IMR-90 (cell line): ENCODE measurements at regions not wholly inside any gene's neighbourhood (a gene's known extent, or its start where the extent isn't known, plus 50 kb on each side); places are given as distances from the start of the nearest gene placed in this dataset.

Experiments used
- ATAC-seq: fragments of 200-7000 bp; cut with Tn5 transposase; 2 replicates; pipeline ENCODE4 v1.9.1; 2020; ENCODE audit warnings: low read depth, mild to moderate bottlenecking, moderate library complexity
- BruUV-seq: library from RNA; stranded (reverse); fragments of 400-500 nt; replicated peaks from 2 replicates; lab custom pipeline; 2021; lab: Mats Ljungman, UMichigan
- CTCF ChIA-PET: fragments of 300-600 bp; formaldehyde crosslinking; extraction: SDS; loops from one replicate; lab custom pipeline; 2021; ENCODE audit warnings: antibody characterized with exemption; lab: Yijun Ruan, JAX
- POLR2A ChIA-PET: fragments of 300-600 bp; sonication (Branson Sonifier 250); formaldehyde crosslinking; loops from one replicate; lab custom pipeline; 2022; ENCODE audit warnings: antibody characterized with exemption; ENCODE audit not compliant: unreplicated experiment; lab: Charles Lee
- DNase-seq: peaks from one replicate; pipeline ENCODE4 v3.0.0; 2013
- H2AFZ ChIP-seq: replicated peaks from 2 replicates; pipeline ENCODE3; 2013; ENCODE audit warnings: low read length, mild to moderate bottlenecking; ENCODE audit not compliant: poor library complexity
- H2AK5ac ChIP-seq: 2 replicates; pipeline ENCODE4 v1.6.1; 2013; ENCODE audit warnings: low read depth, low read length, inconsistent platforms
- H2AK9ac ChIP-seq: replicated peaks from 2 replicates; pipeline ENCODE3; 2013; ENCODE audit warnings: mild to moderate bottlenecking, low read depth, low read length, moderate library complexity; ENCODE audit not compliant: poor library complexity
- H2BK120ac ChIP-seq: 2 replicates; pipeline ENCODE4 v1.6.1; 2013; ENCODE audit warnings: low read depth, low read length, inconsistent platforms
- H2BK15ac ChIP-seq: 3 replicates; pipeline ENCODE4 v1.6.1; 2013; ENCODE audit warnings: low read depth, low read length, inconsistent platforms
- H2BK20ac ChIP-seq: 2 replicates; pipeline ENCODE4 v1.6.1; 2013; ENCODE audit warnings: low read depth, mild to moderate bottlenecking, inconsistent platforms, low read length, moderate library complexity
- H2BK5ac ChIP-seq: 2 replicates; pipeline ENCODE4 v1.6.1; 2013; ENCODE audit warnings: mild to moderate bottlenecking, low read depth, low read length, inconsistent platforms; ENCODE audit not compliant: poor library complexity, severe bottlenecking
- H3K14ac ChIP-seq: replicated peaks from 2 replicates; pipeline ENCODE4 v1.6.1; 2013; ENCODE audit warnings: low read depth, low read length, inconsistent platforms
- H3K18ac ChIP-seq: 2 replicates; pipeline ENCODE4 v1.6.1; 2013; ENCODE audit warnings: low read depth, low read length, control low read depth
- H3K23ac ChIP-seq: 2 replicates; pipeline ENCODE4 v1.6.1; 2013; ENCODE audit warnings: low read depth, low read length, inconsistent platforms
- H3K27ac ChIP-seq: 2 replicates; pipeline ENCODE4 v1.5.1; 2013; ENCODE audit warnings: mild to moderate bottlenecking, control low read depth, low read length; ENCODE audit not compliant: insufficient read depth
- H3K27me3 ChIP-seq: 2 replicates; pipeline ENCODE4 v1.6.1; 2013; ENCODE audit warnings: low read length; ENCODE audit not compliant: control insufficient read depth, insufficient read depth
- H3K36me3 ChIP-seq: 2 replicates; pipeline ENCODE4 v1.6.1; 2013; ENCODE audit warnings: low read length, mixed read lengths; ENCODE audit not compliant: control insufficient read depth, insufficient read depth
- H3K4ac ChIP-seq: 2 replicates; pipeline ENCODE4 v1.6.1; 2013; ENCODE audit warnings: low read depth, low read length, inconsistent platforms
- H3K4me1 ChIP-seq: 2 replicates; pipeline ENCODE4 v1.6.1; 2013; ENCODE audit warnings: low read length, mixed read lengths; ENCODE audit not compliant: control insufficient read depth, insufficient read depth
- H3K4me2 ChIP-seq: 2 replicates; pipeline ENCODE4 v1.6.1; 2013; ENCODE audit warnings: low read depth, mild to moderate bottlenecking, control low read depth, low read length, moderate library complexity
- H3K4me3 ChIP-seq: 2 replicates; pipeline ENCODE4 v1.5.1; 2013; ENCODE audit warnings: low read depth, mild to moderate bottlenecking, control low read depth, low read length, moderate library complexity; ENCODE audit not compliant: insufficient read depth
- H3K56ac ChIP-seq: 2 replicates; pipeline ENCODE4 v1.6.1; 2013; ENCODE audit warnings: low read length, inconsistent platforms; ENCODE audit not compliant: insufficient read depth; ENCODE audit errors: extremely low read depth
- H3K79me1 ChIP-seq, 2 experiments: 2 replicates each; pipeline ENCODE4 v1.6.1; 2013; ENCODE audit warnings: low read length in 2 of 2, inconsistent platforms in 1 of 2, low read depth in 1 of 2
- H3K9ac ChIP-seq: 2 replicates; pipeline ENCODE4 v1.6.1; 2013; ENCODE audit warnings: low read depth, low read length, control low read depth
- H3K9me1 ChIP-seq: 2 replicates; pipeline ENCODE4 v1.6.1; 2013; ENCODE audit warnings: low read length, inconsistent platforms; ENCODE audit not compliant: insufficient read depth
- H3K9me3 ChIP-seq: 2 replicates; pipeline ENCODE4 v1.6.1; 2013; ENCODE audit warnings: low read length; ENCODE audit not compliant: control insufficient read depth, insufficient read depth
- H4K20me1 ChIP-seq: 2 replicates; pipeline ENCODE4 v1.6.1; 2013; ENCODE audit warnings: low read length, inconsistent platforms; ENCODE audit not compliant: insufficient read depth
- H4K5ac ChIP-seq: 2 replicates; pipeline ENCODE4 v1.6.1; 2013; ENCODE audit warnings: mild to moderate bottlenecking, low read depth, low read length, control low read depth
- H4K8ac ChIP-seq, 2 experiments: 2 replicates each; pipeline ENCODE4 v1.6.1; 2013; ENCODE audit warnings: low read depth in 2 of 2, low read length in 2 of 2, control low read depth in 1 of 2, inconsistent platforms in 1 of 2
- H4K91ac ChIP-seq: 2 replicates; pipeline ENCODE4 v1.6.1; 2013; ENCODE audit warnings: low read depth, low read length, inconsistent platforms; ENCODE audit not compliant: insufficient read depth
- BHLHE40 ChIP-seq: fragments of 150-350 bp; IDR thresholded peaks from 2 replicates; pipeline ENCODE4 v1.6.1; 2016; ENCODE audit warnings: mild to moderate bottlenecking, low read depth, low read length
- CHD1 ChIP-seq: IDR thresholded peaks from 2 replicates; pipeline ENCODE4 v1.6.1; 2012; ENCODE audit warnings: low read depth, low read length, improper control_type of control experiment
- FOS ChIP-seq: fragments of 150-350 bp; IDR thresholded peaks from 2 replicates; pipeline ENCODE4 v1.6.1; 2016; ENCODE audit warnings: low read depth, low read length
- MAFK ChIP-seq: IDR thresholded peaks from 2 replicates; pipeline ENCODE4 v1.6.1; 2012; ENCODE audit warnings: low read depth, low read length, improper control_type of control experiment
- RAD21 ChIP-seq: IDR thresholded peaks from 2 replicates; pipeline ENCODE4 v1.6.1; 2012; ENCODE audit warnings: low read length, improper control_type of control experiment
- RCOR1 ChIP-seq: IDR thresholded peaks from 2 replicates; pipeline ENCODE4 v1.6.1; 2012; ENCODE audit warnings: mild to moderate bottlenecking, low read length, improper control_type of control experiment; ENCODE audit not compliant: insufficient replicate concordance
- WGBS, 2 experiments: methylation state at CpG; one replicate each; pipeline versions ENCODE4 v1.1.5 to v1.1.7; 2013; ENCODE audit warnings: missing lambda C conversion rate in 2 of 2; ENCODE audit not compliant: insufficient read length in 1 of 2; ENCODE audit errors: extremely low coverage in 2 of 2; 5-methylcytosine and 5-hydroxymethylcytosine counted together
- dilution Hi-C: fragments of 300-500 bp; cut with HindIII; formaldehyde crosslinking; loops from one replicate; pipeline ENCODE4 v1.14.3; 2018; ENCODE audit warnings: low sequenced_read_pairs; ENCODE audit not compliant: unreplicated experiment
- in situ Hi-C: fragments of 300-500 bp; cut with MboI; formaldehyde crosslinking; loops from 3 replicates; pipeline ENCODE4 v1.14.3; 2019; ENCODE audit warnings: low sequenced_read_pairs, inconsistent platforms, mixed read lengths
- intact Hi-C: fragments of 100-400 bp; cut with micrococcal nuclease; formaldehyde crosslinking; loops from 2 replicates; pipeline ENCODE4 v1.10.0; 2022
- TF ChIP-seq, protein P1 (sequence below): fragments of 150-350 bp; IDR thresholded peaks from 2 replicates; pipeline ENCODE4 v1.6.1; 2016; ENCODE audit warnings: low read depth, mild to moderate bottlenecking, low read length, moderate library complexity, borderline replicate concordance

DNA sequence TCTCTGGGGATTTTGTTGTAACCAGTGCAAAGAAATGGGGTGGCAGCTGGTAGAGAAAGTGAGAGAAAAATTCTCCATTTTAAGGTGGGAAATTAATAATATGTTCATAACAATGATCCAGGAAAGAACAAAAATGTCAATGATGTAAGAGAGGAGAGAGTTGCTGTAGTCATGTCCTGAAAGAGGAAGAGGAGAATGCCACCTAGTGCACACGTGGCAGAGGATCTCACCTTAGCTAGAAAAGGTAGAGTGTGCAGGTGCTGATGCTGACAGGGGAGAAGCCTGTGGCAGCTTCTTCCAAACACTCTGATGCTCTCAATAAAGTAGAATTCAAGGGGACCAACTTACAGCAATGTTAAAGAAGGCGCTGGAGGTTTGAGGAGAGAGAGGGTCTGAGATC is 282.9 kb upstream of the PKDCC start:
- Histone ChIP-seq H2BK20ac (no peak overlapping the region), H4K8ac (no peak overlapping the region), H2AK5ac (no peak overlapping the region), H3K79me1 (no peaks in the 10 kb centered on the region), H3K18ac (no peak overlapping the region), H2AFZ (no peak overlapping the region), H3K23ac (no peak overlapping the region), H2BK5ac (no peak overlapping the region), H3K56ac (no peak overlapping the region), H3K9me1 (no peaks in the 10 kb centered on the region), H3K4me1 (no peaks in the 10 kb centered on the region), H4K5ac (no peak overlapping the region), H3K9me3 (no peaks in the 10 kb centered on the region), H3K14ac (no peak overlapping the region), H3K27ac (no peak overlapping the region), H3K36me3 (no peaks in the 10 kb centered on the region), H4K20me1 (no peaks in the 10 kb centered on the region), H3K4ac (no peak overlapping the region), H2BK15ac (no peak overlapping the region), H3K27me3 (no peaks in the 10 kb centered on the region; the same call in none of the 2 replicates), H4K91ac (no peak overlapping the region), H3K9ac (no peak overlapping the region), H3K4me3 (no peak overlapping the region), H3K4me2 (no peak overlapping the region), H2BK120ac (no peak overlapping the region), H2AK9ac (no peak overlapping the region)
- in situ Hi-C loops: no loop called here
- dilution Hi-C loops: no loop called here
- ATAC-seq (no peak), DNase-seq (no peak)
- BruUV-seq: no TSS peak
- TF ChIP-seq BHLHE40 (no peak), RAD21 (no peak), FOS (no peak), MAFK (no peak), RCOR1 (no peak), CHD1 (no peak)
- TF ChIP-seq, protein P1, sequence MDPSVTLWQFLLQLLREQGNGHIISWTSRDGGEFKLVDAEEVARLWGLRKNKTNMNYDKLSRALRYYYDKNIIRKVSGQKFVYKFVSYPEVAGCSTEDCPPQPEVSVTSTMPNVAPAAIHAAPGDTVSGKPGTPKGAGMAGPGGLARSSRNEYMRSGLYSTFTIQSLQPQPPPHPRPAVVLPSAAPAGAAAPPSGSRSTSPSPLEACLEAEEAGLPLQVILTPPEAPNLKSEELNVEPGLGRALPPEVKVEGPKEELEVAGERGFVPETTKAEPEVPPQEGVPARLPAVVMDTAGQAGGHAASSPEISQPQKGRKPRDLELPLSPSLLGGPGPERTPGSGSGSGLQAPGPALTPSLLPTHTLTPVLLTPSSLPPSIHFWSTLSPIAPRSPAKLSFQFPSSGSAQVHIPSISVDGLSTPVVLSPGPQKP: no peak
- ChIA-PET CTCF (no interaction called here), POLR2A (no interaction called here)
- no CpG with 5 or more reads among the region's 2 CpGs for WGBS, 2 experiments
- intact Hi-C loops: no loop called here
